DND-41 (cell line): ENCODE measurements at regions not wholly inside any gene's neighbourhood (a gene's known extent, or its start where the extent isn't known, plus 50 kb on each side); places are given as distances from the start of the nearest gene placed in this dataset.
"Not testable (repeated sequence)": the region's sequence is repeated elsewhere in the genome, so short reads cannot be mapped to it uniquely, and the experiment has no call there.

Experiments
- EZH2 ChIP-seq: IDR thresholded peaks from 3 replicates; pipeline ENCODE4 v1.6.1; 2012; ENCODE audit warnings: borderline replicate concordance, low read depth, mild to moderate bottlenecking, moderate library complexity, low read length, inconsistent platforms; ENCODE audit not compliant: severe bottlenecking
- TF ChIP-seq, protein P1 (sequence below): IDR thresholded peaks from 2 replicates; pipeline ENCODE4 v1.5.1; 2012; ENCODE audit warnings: borderline replicate concordance, low read length, moderate library complexity, mild to moderate bottlenecking; ENCODE audit not compliant: poor library complexity, severe bottlenecking; ENCODE audit errors: extremely low read depth

DNA sequence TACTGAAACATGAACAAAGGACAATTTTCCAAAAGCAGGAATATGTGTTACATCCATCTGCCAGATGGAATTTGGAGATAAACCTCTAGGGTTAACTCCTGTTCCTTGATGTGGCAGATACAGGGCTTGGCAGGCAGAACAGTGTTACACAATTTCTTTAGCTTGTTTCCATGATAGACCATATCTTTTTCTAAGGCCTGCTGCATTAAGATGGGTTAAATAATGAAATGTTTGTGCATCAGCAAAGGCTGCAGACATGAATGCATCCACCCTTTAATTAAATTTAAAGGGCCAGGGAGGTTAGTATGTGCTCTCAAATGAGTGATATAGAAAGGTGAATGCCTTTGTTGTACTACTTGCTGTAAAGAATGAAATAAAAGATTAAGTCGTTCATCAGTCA lies 50.1 kb upstream of the WDR44 start:
- TF ChIP-seq, protein P1, sequence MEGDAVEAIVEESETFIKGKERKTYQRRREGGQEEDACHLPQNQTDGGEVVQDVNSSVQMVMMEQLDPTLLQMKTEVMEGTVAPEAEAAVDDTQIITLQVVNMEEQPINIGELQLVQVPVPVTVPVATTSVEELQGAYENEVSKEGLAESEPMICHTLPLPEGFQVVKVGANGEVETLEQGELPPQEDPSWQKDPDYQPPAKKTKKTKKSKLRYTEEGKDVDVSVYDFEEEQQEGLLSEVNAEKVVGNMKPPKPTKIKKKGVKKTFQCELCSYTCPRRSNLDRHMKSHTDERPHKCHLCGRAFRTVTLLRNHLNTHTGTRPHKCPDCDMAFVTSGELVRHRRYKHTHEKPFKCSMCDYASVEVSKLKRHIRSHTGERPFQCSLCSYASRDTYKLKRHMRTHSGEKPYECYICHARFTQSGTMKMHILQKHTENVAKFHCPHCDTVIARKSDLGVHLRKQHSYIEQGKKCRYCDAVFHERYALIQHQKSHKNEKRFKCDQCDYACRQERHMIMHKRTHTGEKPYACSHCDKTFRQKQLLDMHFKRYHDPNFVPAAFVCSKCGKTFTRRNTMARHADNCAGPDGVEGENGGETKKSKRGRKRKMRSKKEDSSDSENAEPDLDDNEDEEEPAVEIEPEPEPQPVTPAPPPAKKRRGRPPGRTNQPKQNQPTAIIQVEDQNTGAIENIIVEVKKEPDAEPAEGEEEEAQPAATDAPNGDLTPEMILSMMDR, result not testable (repeated sequence)
- not testable (repeated sequence) for TF ChIP-seq EZH2
